Aorta (tissue), 5 donors: ENCODE measurements at regions not wholly inside any gene's neighbourhood (a gene's known extent, or its start where the extent isn't known, plus 50 kb on each side); places are given as distances from the start of the nearest gene placed in this dataset.
"Not testable (repeated sequence)": the region's sequence is repeated elsewhere in the genome, so short reads cannot be mapped to it uniquely, and the experiment has no call there.

Source experiments
- ATAC-seq: fragments of 200-7000 bp; cut with Tn5 transposase; one replicate; pipeline ENCODE4 v1.9.1; 2022; ENCODE audit warnings: moderate library complexity; ENCODE audit not compliant: low FRiP score
- DNase-seq, 2 donors: peaks; one replicate each; pipeline ENCODE4 v3.0.0-alpha.2; 2020
- H3K27ac ChIP-seq, 2 donors: one replicate each; pipeline ENCODE4 v1.5.1; 2013; ENCODE audit warnings: low read length in 2 of 2, mild to moderate bottlenecking in 2 of 2, moderate library complexity in 2 of 2, control low read depth in 1 of 2, inconsistent platforms in 1 of 2, low read depth in 1 of 2
- H3K27me3 ChIP-seq, 2 donors: one replicate each; pipeline ENCODE4 v1.6.1; 2013; ENCODE audit warnings: control low read depth in 1 of 2, low read length in 1 of 2, mild to moderate bottlenecking in 1 of 2, moderate library complexity in 1 of 2; ENCODE audit not compliant: insufficient read depth in 2 of 2, control insufficient read depth in 1 of 2
- H3K36me3 ChIP-seq, 2 donors: one replicate each; pipeline ENCODE4 v1.6.1; 2013; ENCODE audit warnings: control low read depth in 1 of 2, low read length in 1 of 2, mild to moderate bottlenecking in 1 of 2; ENCODE audit not compliant: insufficient read depth in 2 of 2, control insufficient read depth in 1 of 2
- H3K4me1 ChIP-seq, 2 donors: one replicate each; pipeline ENCODE4 v1.6.1; 2013; ENCODE audit warnings: low read length in 2 of 2, control low read depth in 1 of 2, mild to moderate bottlenecking in 1 of 2, moderate library complexity in 1 of 2; ENCODE audit not compliant: insufficient read depth in 2 of 2, control insufficient read depth in 1 of 2
- H3K4me3 ChIP-seq, 2 donors: one replicate each; pipeline ENCODE4 v1.5.1; 2013; ENCODE audit warnings: low read length in 2 of 2, control low read depth in 1 of 2, mild to moderate bottlenecking in 1 of 2
- H3K9me3 ChIP-seq: one replicate; pipeline ENCODE4 v1.6.1; 2013; ENCODE audit warnings: mild to moderate bottlenecking, low read length; ENCODE audit not compliant: control insufficient read depth
- WGBS, 2 donors: extraction: QIAGEN DNeasy Blood & Tissue Kit; methylation state at CpG; one replicate each; pipeline ENCODE4 v1.1.7; 2013; 5-methylcytosine and 5-hydroxymethylcytosine counted together
- intact Hi-C, 2 donors: fragments of 100-400 bp; cut with DNase I; formaldehyde crosslinking; loops; one replicate each; pipeline versions ENCODE4 v1.14.2 to v1.15.0; 2022
- donor health status: healthy with polysubstance abuse.
- donor health status: Bipolar disorder and iron deficiency.
- donor health status: DM: no; HTN: no; CAD: no.
- donor health status: DM: no; HTN: no; CAD: no.
- donor health status: DM: yes; HTN: yes; CAD: no.

- WGBS, 2 donors: 94% methylated on average over 4 of the region's 5 CpGs; no CpG with 5 or more reads in 1 of the 2 donors
- ATAC-seq, intact Hi-C loops, H3K9me3 ChIP-seq, H3K27me3 ChIP-seq, H3K4me1 ChIP-seq, H3K27ac ChIP-seq, H3K36me3 ChIP-seq, H3K4me3 ChIP-seq, DNase-seq: not testable (repeated sequence)
Measured at GRCh38 chr12:9543341-9543740, 64.4 kb downstream of the KLRB1 start.

- DNase-seq, H3K9me3 ChIP-seq, H3K36me3 ChIP-seq, H3K4me3 ChIP-seq, intact Hi-C loops, H3K4me1 ChIP-seq, ATAC-seq, H3K27me3 ChIP-seq, H3K27ac ChIP-seq: not testable (repeated sequence)
- WGBS, 2 donors: 84% methylated on average over 2 of the region's 3 CpGs; no CpG with 5 or more reads in 1 of the 2 donors
Measured at GRCh38 chr12:9542827-9543226, 64.9 kb downstream of the KLRB1 start.

GRCh38 chr12:9515925-9516324 is 91.8 kb downstream of the KLRB1 start:
- H3K27ac ChIP-seq, H3K4me1 ChIP-seq, H3K36me3 ChIP-seq, DNase-seq, intact Hi-C loops, H3K27me3 ChIP-seq, H3K9me3 ChIP-seq, H3K4me3 ChIP-seq, ATAC-seq: not testable (repeated sequence)
- 93% methylated on average over 1 of the region's 1 CpG; no CpG with 5 or more reads in 1 of the 2 donors for WGBS, 2 donors

- H3K4me3 ChIP-seq, intact Hi-C loops, H3K27me3 ChIP-seq, DNase-seq, H3K27ac ChIP-seq, H3K9me3 ChIP-seq, ATAC-seq, H3K36me3 ChIP-seq, H3K4me1 ChIP-seq: not testable (repeated sequence)
- WGBS, 2 donors: 94% methylated on average over 4 of the region's 5 CpGs; no CpG with 5 or more reads in 1 of the 2 donors
Measured at GRCh38 chr12:9512695-9513094, 95.0 kb downstream of the KLRB1 start.

- not testable (repeated sequence) for H3K4me3 ChIP-seq, ATAC-seq
Measured at GRCh38 chr12:9510392-9511011, 97.2 kb downstream of the KLRB1 start.

GRCh38 chr12:9509464-9510161 is 98.1 kb downstream of the KLRB1 start:
- H3K9me3 ChIP-seq: no peaks in the 10 kb centered on the region
- intact Hi-C loops: no loop called here
- no peak overlapping the region for H3K27ac ChIP-seq
- no peak for ATAC-seq
- H3K36me3 ChIP-seq: no peaks in the 10 kb centered on the region
- H3K27me3 ChIP-seq: no peaks in the 10 kb centered on the region
- no peak overlapping the region for H3K4me3 ChIP-seq
- DNase-seq: no peak
- WGBS, 2 donors: 29% methylated on average over 3 of the region's 3 CpGs; no CpG with 5 or more reads in 1 of the 2 donors
- no peaks in the 10 kb centered on the region for H3K4me1 ChIP-seq

More at GRCh38 chr12:9510392-9511011, 97.2 kb downstream of the KLRB1 start:
- H3K9me3 ChIP-seq, H3K27ac ChIP-seq, intact Hi-C loops, H3K27me3 ChIP-seq, H3K4me1 ChIP-seq, DNase-seq, H3K36me3 ChIP-seq: not testable (repeated sequence)
- WGBS, 2 donors: 94% methylated on average over 1 of the region's 1 CpG; no CpG with 5 or more reads in 1 of the 2 donors

- Histone ChIP-seq H3K36me3 (no peaks in the 10 kb centered on the region), H3K27me3 (no peaks in the 10 kb centered on the region), H3K4me1 (no peaks in the 10 kb centered on the region), H3K9me3 (no peaks in the 10 kb centered on the region), H3K27ac (no peak overlapping the region), H3K4me3 (no peak overlapping the region)
- ATAC-seq (no peak), DNase-seq (no peak)
- intact Hi-C loops: no loop called here
- 96% methylated on average over 1 of the region's 1 CpG; no CpG with 5 or more reads in 1 of the 2 donors for WGBS, 2 donors
Measured at GRCh38 chr12:9506746-9507145, 101.0 kb downstream of the KLRB1 start.

GRCh38 chr12:9503384-9503783 is 104.3 kb downstream of the KLRB1 start:
- ATAC-seq, H3K4me1 ChIP-seq, H3K36me3 ChIP-seq, DNase-seq, H3K27me3 ChIP-seq, H3K4me3 ChIP-seq, intact Hi-C loops, H3K27ac ChIP-seq, H3K9me3 ChIP-seq: not testable (repeated sequence)
- 77% methylated on average over 2 of the region's 2 CpGs; no CpG with 5 or more reads in 1 of the 2 donors for WGBS, 2 donors

GRCh38 chr12:9502845-9503244 is 104.9 kb downstream of the KLRB1 start:
- WGBS, 2 donors: 88% methylated on average over 1 of the region's 1 CpG; no CpG with 5 or more reads in 1 of the 2 donors
- intact Hi-C loops, H3K36me3 ChIP-seq, H3K4me1 ChIP-seq, DNase-seq, H3K9me3 ChIP-seq, ATAC-seq, H3K27me3 ChIP-seq, H3K27ac ChIP-seq, H3K4me3 ChIP-seq: not testable (repeated sequence)
